Effector memory CD4-positive, alpha-beta T cell (primary cell): ENCODE measurements at regions not wholly inside any gene's neighbourhood (a gene's known extent, or its start where the extent isn't known, plus 50 kb on each side); places are given as distances from the start of the nearest gene placed in this dataset.

Experiments
- DNase-seq, 3 donors: peaks; one replicate each; pipeline ENCODE4 v3.0.0-alpha.2; 2020
- H3K27ac ChIP-seq: 2 replicates; pipeline ENCODE4 v1.7.0; 2013; ENCODE audit warnings: mild to moderate bottlenecking, low read length, moderate library complexity; ENCODE audit not compliant: insufficient read depth, poor library complexity, severe bottlenecking
- H3K27me3 ChIP-seq: replicated peaks from 2 replicates; pipeline ENCODE4 v1.7.0; 2013; ENCODE audit warnings: mild to moderate bottlenecking, low read length; ENCODE audit not compliant: insufficient read depth, control insufficient read depth, poor library complexity, severe bottlenecking
- H3K36me3 ChIP-seq: 2 replicates; pipeline ENCODE4 v1.7.0; 2013; ENCODE audit warnings: mild to moderate bottlenecking, low read length, moderate library complexity; ENCODE audit not compliant: control insufficient read depth, insufficient read depth
- H3K4me1 ChIP-seq: 2 replicates; pipeline ENCODE4 v1.7.0; 2013; ENCODE audit warnings: low read length, mild to moderate bottlenecking; ENCODE audit not compliant: control insufficient read depth, insufficient read depth, poor library complexity, severe bottlenecking
- H3K4me3 ChIP-seq: 2 replicates; pipeline ENCODE4 v1.7.0; 2013; ENCODE audit warnings: low read length, low read depth, mild to moderate bottlenecking; ENCODE audit not compliant: insufficient read depth, poor library complexity, severe bottlenecking
- H3K9me3 ChIP-seq: 2 replicates; pipeline ENCODE4 v1.7.0; 2013; ENCODE audit warnings: mild to moderate bottlenecking, low read length, moderate library complexity; ENCODE audit not compliant: control insufficient read depth

- no peaks in the 10 kb centered on the region for H3K4me1 ChIP-seq
- DNase-seq: no peak
- H3K27me3 ChIP-seq: no peaks in the 10 kb centered on the region
- no peak overlapping the region for H3K4me3 ChIP-seq
- H3K9me3 ChIP-seq: no peaks in the 10 kb centered on the region
- H3K27ac ChIP-seq: no peak overlapping the region
- H3K36me3 ChIP-seq: peaks cover 3% of the 10 kb centered on the region
Observed at GRCh38 chr14:89592961-89593360, 175.9 kb upstream of the FOXN3 start.

GRCh38 chr14:89589400-89590118 lies 172.5 kb upstream of the FOXN3 start:
- H3K27ac ChIP-seq: no peak overlapping the region
- H3K27me3 ChIP-seq: no peaks in the 10 kb centered on the region
- no peaks in the 10 kb centered on the region for H3K9me3 ChIP-seq
- H3K36me3 ChIP-seq: peaks cover 3% of the 10 kb centered on the region
- H3K4me1 ChIP-seq: no peaks in the 10 kb centered on the region
- no peak overlapping the region for H3K4me3 ChIP-seq
- DNase-seq: no peak

- Histone ChIP-seq H3K9me3 (no peaks in the 10 kb centered on the region), H3K4me3 (no peak overlapping the region), H3K27ac (no peak overlapping the region), H3K27me3 (no peaks in the 10 kb centered on the region), H3K4me1 (no peaks in the 10 kb centered on the region), H3K36me3 (no peaks in the 10 kb centered on the region)
- no peak for DNase-seq
Observed at GRCh38 chr14:89588840-89589296, 171.8 kb upstream of the FOXN3 start.

- DNase-seq: no peak
Observed at GRCh38 chr14:89588016-89588415, 171.0 kb upstream of the FOXN3 start.

GRCh38 chr14:89587136-89587420 lies 170.0 kb upstream of the FOXN3 start:
- H3K4me1 ChIP-seq: no peaks in the 10 kb centered on the region
- H3K4me3 ChIP-seq: no peak overlapping the region
- no peak for DNase-seq
- H3K27ac ChIP-seq: no peak overlapping the region
- H3K27me3 ChIP-seq: no peaks in the 10 kb centered on the region
- no peaks in the 10 kb centered on the region for H3K9me3 ChIP-seq
- H3K36me3 ChIP-seq: peaks cover 4% of the 10 kb centered on the region

More at GRCh38 chr14:89588016-89588415, 171.0 kb upstream of the FOXN3 start:
- Histone ChIP-seq H3K4me3 (no peak overlapping the region), H3K36me3 (peaks cover 2% of the 10 kb centered on the region), H3K9me3 (no peaks in the 10 kb centered on the region), H3K27ac (no peak overlapping the region), H3K4me1 (no peaks in the 10 kb centered on the region), H3K27me3 (no peaks in the 10 kb centered on the region)

GRCh38 chr14:89586258-89587135 lies 169.5 kb upstream of the FOXN3 start:
- H3K27ac ChIP-seq: no peak overlapping the region
- no peak for DNase-seq
- no peaks in the 10 kb centered on the region for H3K4me1 ChIP-seq
- peaks cover 4% of the 10 kb centered on the region for H3K36me3 ChIP-seq
- H3K9me3 ChIP-seq: no peaks in the 10 kb centered on the region
- no peaks in the 10 kb centered on the region for H3K27me3 ChIP-seq
- H3K4me3 ChIP-seq: no peak overlapping the region

GRCh38 chr14:89578156-89578555 lies 161.1 kb upstream of the FOXN3 start:
- Histone ChIP-seq H3K4me1 (no peaks in the 10 kb centered on the region), H3K9me3 (no peaks in the 10 kb centered on the region), H3K27me3 (no peaks in the 10 kb centered on the region), H3K27ac (no peak overlapping the region), H3K4me3 (no peak overlapping the region), H3K36me3 (peaks cover 7% of the 10 kb centered on the region)
- no peak for DNase-seq

- H3K36me3 ChIP-seq: peaks cover 4% of the 10 kb centered on the region
- H3K27me3 ChIP-seq: no peaks in the 10 kb centered on the region
- no peaks in the 10 kb centered on the region for H3K4me1 ChIP-seq
- no peaks in the 10 kb centered on the region for H3K9me3 ChIP-seq
- DNase-seq: no peak
- no peak overlapping the region for H3K27ac ChIP-seq
- no peak overlapping the region for H3K4me3 ChIP-seq
Observed at GRCh38 chr14:89576960-89577359, 159.9 kb upstream of the FOXN3 start.

- Histone ChIP-seq H3K4me3 (no peak overlapping the region), H3K27me3 (no peaks in the 10 kb centered on the region), H3K27ac (no peak overlapping the region), H3K9me3 (no peaks in the 10 kb centered on the region), H3K36me3 (peaks cover 4% of the 10 kb centered on the region), H3K4me1 (no peaks in the 10 kb centered on the region)
- DNase-seq: no peak
Observed at GRCh38 chr14:89576145-89576927, 159.3 kb upstream of the FOXN3 start.
